Adrenal gland (tissue), 5 donors: ENCODE measurements at regions not wholly inside any gene's neighbourhood (a gene's known extent, or its start where the extent isn't known, plus 50 kb on each side); places are given as distances from the start of the nearest gene placed in this dataset.

Experiments
- CTCF ChIP-seq, 6 experiments: fragments of 450-650 bp in 4 of 6; fragments of 200-600 bp in 2 of 6; sonication (generic) in 1 of 6; IDR thresholded peaks; 1 replicate in 5 of 6; 2 replicates in 1 of 6; pipeline versions ENCODE4 v1.5.1 to v1.8.0; 2016 to 2021; ENCODE audit warnings: antibody characterized with exemption in 6 of 6, mild to moderate bottlenecking in 2 of 6, moderate library complexity in 1 of 6
- POLR2A ChIP-seq, 2 donors: fragments of 450-650 bp; IDR thresholded peaks; one replicate each; pipeline ENCODE4 v1.6.1; 2017; ENCODE audit warnings: antibody characterized with exemption in 2 of 2, mild to moderate bottlenecking in 2 of 2, moderate library complexity in 1 of 2
- donor health status: DM: no; HTN: no; CAD: no.

GRCh38 chr1:58107943-58108342 is 438.6 kb downstream of the OMA1 start:
- TF ChIP-seq CTCF (IDR thresholded peaks at IDR 0.05) (no peak), POLR2A (IDR thresholded peaks at IDR 0.05) (no peak)
